CD4-positive, alpha-beta memory T cell (primary cell): ENCODE measurements at regions not wholly inside any gene's neighbourhood (a gene's known extent, or its start where the extent isn't known, plus 50 kb on each side); places are given as distances from the start of the nearest gene placed in this dataset.
A peak's percentile ranks its signal among the peaks of the same experiment; 100 is the strongest.

ENCODE experiments used
- CTCF ChIA-PET: fragments of 350-600 bp; sonication (Branson Sonifier 250); formaldehyde crosslinking; loops from one replicate; lab custom pipeline; 2021; ENCODE audit warnings: inconsistent platforms; ENCODE audit not compliant: partially characterized antibody; lab: Charles Lee
- POLR2A ChIA-PET: fragments of 350-600 bp; sonication (Branson Sonifier 250); formaldehyde crosslinking; loops from one replicate; lab custom pipeline; 2021; ENCODE audit not compliant: partially characterized antibody; lab: Charles Lee
- DNase-seq, 5 donors: peaks; one replicate each; pipeline versions ENCODE4 v3.0.0 to v3.0.0-alpha.2; 2020 to 2022; ENCODE audit warnings: mixed read lengths in 1 of 5
- H3K27ac ChIP-seq: one replicate; pipeline ENCODE4 v1.7.0; 2013; ENCODE audit warnings: low read depth, low read length
- H3K27me3 ChIP-seq: 2 replicates; pipeline ENCODE4 v1.7.0; 2013; ENCODE audit warnings: mild to moderate bottlenecking, low read length, moderate library complexity; ENCODE audit not compliant: insufficient read depth
- H3K36me3 ChIP-seq: 2 replicates; pipeline ENCODE4 v1.7.0; 2013; ENCODE audit warnings: mild to moderate bottlenecking, low read length, moderate library complexity; ENCODE audit not compliant: insufficient read depth
- H3K4me1 ChIP-seq: 2 replicates; pipeline ENCODE4 v1.7.0; 2013; ENCODE audit warnings: mild to moderate bottlenecking, low read length, moderate library complexity; ENCODE audit not compliant: insufficient read depth
- H3K4me3 ChIP-seq, 2 donors: one replicate each; pipeline ENCODE4 v1.7.0; 2013; ENCODE audit warnings: low read length in 2 of 2, mild to moderate bottlenecking in 1 of 2
- H3K9me3 ChIP-seq, 2 donors: one replicate each; pipeline ENCODE4 v1.7.0; 2013; ENCODE audit warnings: low read length in 2 of 2, control low read depth in 1 of 2; ENCODE audit not compliant: control insufficient read depth in 1 of 2
- H3K27ac Mint-ChIP-seq, 7 donors: one replicate each; pipeline ENCODE4 v1.8.0; 2020 to 2021; ENCODE audit warnings: mixed read lengths in 7 of 7, mild to moderate bottlenecking in 6 of 7, inconsistent platforms in 3 of 7, moderate library complexity in 3 of 7
- H3K27me3 Mint-ChIP-seq, 2 donors: one replicate each; pipeline ENCODE4 v1.8.0; 2020 to 2021; ENCODE audit warnings: mixed read lengths in 2 of 2
- H3K36me3 Mint-ChIP-seq, 2 donors: one replicate each; pipeline ENCODE4 v1.8.0; 2020 to 2021; ENCODE audit warnings: mixed read lengths in 2 of 2, inconsistent platforms in 1 of 2, mild to moderate bottlenecking in 1 of 2
- H3K4me1 Mint-ChIP-seq, 4 donors: one replicate each; pipeline ENCODE4 v1.8.0; 2020 to 2021; ENCODE audit warnings: mixed read lengths in 4 of 4, mild to moderate bottlenecking in 1 of 4
- H3K4me3 Mint-ChIP-seq, 8 donors: one replicate each; pipeline ENCODE4 v1.8.0; 2020 to 2021; ENCODE audit warnings: mixed read lengths in 8 of 8, mild to moderate bottlenecking in 7 of 8, moderate library complexity in 6 of 8, inconsistent platforms in 3 of 8
- H3K9me3 Mint-ChIP-seq, 8 donors: one replicate each; pipeline ENCODE4 v1.8.0; 2020 to 2021; ENCODE audit warnings: mixed read lengths in 8 of 8, mild to moderate bottlenecking in 5 of 8, inconsistent platforms in 3 of 8, moderate library complexity in 1 of 8
- intact Hi-C: fragments of 100-400 bp; cut with micrococcal nuclease; formaldehyde crosslinking; loops from one replicate; pipeline ENCODE4 v1.15.1; 2023

DNA sequence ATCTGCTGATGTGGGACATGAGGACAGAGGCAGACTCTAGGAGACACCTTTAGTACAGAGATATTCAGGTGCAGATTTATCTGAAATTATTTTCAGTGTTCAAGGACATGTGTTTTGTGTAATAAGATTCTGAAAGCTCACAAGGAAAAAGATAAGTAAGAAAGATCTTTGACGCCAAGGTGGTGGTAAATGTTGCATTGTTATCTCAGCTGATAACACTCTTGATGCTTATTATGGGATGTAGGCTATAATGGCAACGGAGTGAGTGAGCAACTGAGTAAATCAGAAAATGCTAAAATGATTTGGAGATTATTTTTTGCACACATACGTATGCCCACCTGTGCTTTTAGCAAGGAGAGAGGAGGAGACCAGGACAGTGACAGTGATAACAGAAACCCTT, 510.9 kb downstream of the KLF12 start:
- H3K27me3 Mint-ChIP-seq: no peaks in the 10 kb centered on the region
- Histone ChIP-seq H3K27me3 (no peaks in the 10 kb centered on the region), H3K9me3 (no peaks in the 10 kb centered on the region), H3K36me3 (no peaks in the 10 kb centered on the region), H3K4me1 (peaks cover 52% of the 10 kb centered on the region), H3K4me3 (no peak overlapping the region), H3K27ac (no peak overlapping the region)
- peaks cover 35 to 61% (median 45%) of the 10 kb centered on the region in 4 donors for H3K4me1 Mint-ChIP-seq
- DNase-seq: no peak
- peak overlapping the region in 2 of 7 donors; percentile 6 to 57 for H3K27ac Mint-ChIP-seq
- no peaks in the 10 kb centered on the region for H3K36me3 Mint-ChIP-seq
- peaks cover 0 to 2% (median 0%) of the 10 kb centered on the region in 8 donors for H3K9me3 Mint-ChIP-seq
- H3K4me3 Mint-ChIP-seq: peak overlapping the region in 4 of 8 donors; percentile 2 to 29 (median 15)
- intact Hi-C loops: no loop called here
- ChIA-PET CTCF (no interaction called here), POLR2A (no interaction called here)

- Mint-ChIP-seq H3K4me3 (peak overlapping the region in 7 of 8 donors; percentile 8 to 71 (median 63)), H3K27ac (peak overlapping the region in 6 of 7 donors; percentile 3 to 64 (median 34)), H3K27me3 (no peaks in the 10 kb centered on the region), H3K4me1 (peaks cover 35 to 61% (median 45%) of the 10 kb centered on the region in 4 donors), H3K36me3 (no peaks in the 10 kb centered on the region), H3K9me3 (peaks cover 0 to 2% (median 0%) of the 10 kb centered on the region in 8 donors)
- Histone ChIP-seq H3K27ac (no peak overlapping the region), H3K4me1 (peaks cover 52% of the 10 kb centered on the region), H3K4me3 (no peak overlapping the region), H3K36me3 (no peaks in the 10 kb centered on the region), H3K27me3 (no peaks in the 10 kb centered on the region), H3K9me3 (no peaks in the 10 kb centered on the region)
- CTCF ChIA-PET: no interaction called here
- POLR2A ChIA-PET: no interaction called here
- DNase-seq: no peak
- intact Hi-C loops: no loop called here
Measured at GRCh38 chr13:73622381-73622780, 511.8 kb downstream of the KLF12 start.

GRCh38 chr13:73618275-73618865, 515.8 kb downstream of the KLF12 start:
- Histone ChIP-seq H3K27me3 (no peaks in the 10 kb centered on the region), H3K4me1 (peaks cover 19% of the 10 kb centered on the region), H3K9me3 (no peaks in the 10 kb centered on the region), H3K27ac (no peak overlapping the region), H3K36me3 (no peaks in the 10 kb centered on the region), H3K4me3 (no peak overlapping the region)
- Mint-ChIP-seq H3K9me3 (peaks cover 0 to 2% (median 0%) of the 10 kb centered on the region in 8 donors), H3K4me3 (no peak overlapping the region), H3K27me3 (no peaks in the 10 kb centered on the region), H3K27ac (no peak overlapping the region), H3K36me3 (no peaks in the 10 kb centered on the region), H3K4me1 (peaks cover 16 to 24% (median 17%) of the 10 kb centered on the region in 4 donors)
- intact Hi-C loops: no loop called here
- ChIA-PET POLR2A (no interaction called here), CTCF (no interaction called here)
- no peak for DNase-seq

- Histone ChIP-seq H3K4me1 (peaks cover 4% of the 10 kb centered on the region), H3K9me3 (no peaks in the 10 kb centered on the region), H3K36me3 (no peaks in the 10 kb centered on the region), H3K27ac (no peak overlapping the region), H3K4me3 (no peak overlapping the region), H3K27me3 (no peaks in the 10 kb centered on the region)
- intact Hi-C loops: no loop called here
- H3K27me3 Mint-ChIP-seq: no peaks in the 10 kb centered on the region
- H3K9me3 Mint-ChIP-seq: peaks cover 0 to 3% (median 0%) of the 10 kb centered on the region in 8 donors
- no peak overlapping the region for H3K4me3 Mint-ChIP-seq
- ChIA-PET CTCF (interaction anchor here (0.9 kb wide), 1 partner anchor 13 kb away, joined by 3 read pairs; no protein-coding TSS in a partner anchor), POLR2A (interaction anchor here (0.6 kb wide), 1 partner anchor 29 kb away, joined by 3 read pairs; no protein-coding TSS in a partner anchor)
- no peak for DNase-seq
- peaks cover 4 to 11% (median 5%) of the 10 kb centered on the region in 4 donors for H3K4me1 Mint-ChIP-seq
- H3K36me3 Mint-ChIP-seq: no peaks in the 10 kb centered on the region
- no peak overlapping the region for H3K27ac Mint-ChIP-seq
Measured at GRCh38 chr13:73616861-73617260, 517.3 kb downstream of the KLF12 start.

GRCh38 chr13:73610799-73611592, 523.2 kb downstream of the KLF12 start:
- CTCF ChIA-PET: no interaction called here
- no peaks in the 10 kb centered on the region for H3K9me3 ChIP-seq
- no peak overlapping the region for H3K4me3 Mint-ChIP-seq
- H3K9me3 Mint-ChIP-seq: peaks cover 0 to 3% (median 0%) of the 10 kb centered on the region in 8 donors
- no peaks in the 10 kb centered on the region for H3K27me3 ChIP-seq
- POLR2A ChIA-PET: no interaction called here
- no peaks in the 10 kb centered on the region for H3K36me3 Mint-ChIP-seq
- no peak overlapping the region for H3K27ac Mint-ChIP-seq
- intact Hi-C loops: no loop called here
- no peak for DNase-seq
- H3K4me1 ChIP-seq: no peaks in the 10 kb centered on the region
- H3K36me3 ChIP-seq: no peaks in the 10 kb centered on the region
- no peak overlapping the region for H3K4me3 ChIP-seq
- peaks cover 0 to 4% (median 2%) of the 10 kb centered on the region in 4 donors for H3K4me1 Mint-ChIP-seq
- no peaks in the 10 kb centered on the region for H3K27me3 Mint-ChIP-seq
- H3K27ac ChIP-seq: no peak overlapping the region

- ChIA-PET CTCF (interaction anchor here (2.3 kb wide), 1 partner anchor 9 kb away, joined by 4 read pairs; no protein-coding TSS in a partner anchor), POLR2A (no interaction called here)
- H3K4me1 ChIP-seq: no peaks in the 10 kb centered on the region
- Mint-ChIP-seq H3K4me3 (no peak overlapping the region), H3K36me3 (no peaks in the 10 kb centered on the region), H3K27me3 (no peaks in the 10 kb centered on the region), H3K4me1 (peaks cover 0 to 4% (median 2%) of the 10 kb centered on the region in 4 donors), H3K9me3 (peaks cover 0 to 7% (median 4%) of the 10 kb centered on the region in 8 donors), H3K27ac (no peak overlapping the region)
- no peak for DNase-seq
- H3K27ac ChIP-seq: no peak overlapping the region
- H3K27me3 ChIP-seq: no peaks in the 10 kb centered on the region
- H3K36me3 ChIP-seq: no peaks in the 10 kb centered on the region
- intact Hi-C loops: no loop called here
- no peak overlapping the region for H3K4me3 ChIP-seq
- no peaks in the 10 kb centered on the region for H3K9me3 ChIP-seq
Measured at GRCh38 chr13:73608711-73609485, 525.3 kb downstream of the KLF12 start.

- ChIA-PET CTCF (interaction anchor here (2.3 kb wide), 1 partner anchor 8 kb away, joined by 4 read pairs; no protein-coding TSS in a partner anchor), POLR2A (no interaction called here)
- H3K27ac Mint-ChIP-seq: no peak overlapping the region
- Histone ChIP-seq H3K36me3 (no peaks in the 10 kb centered on the region), H3K9me3 (no peaks in the 10 kb centered on the region), H3K4me3 (no peak overlapping the region), H3K27me3 (no peaks in the 10 kb centered on the region), H3K4me1 (no peaks in the 10 kb centered on the region), H3K27ac (no peak overlapping the region)
- no peaks in the 10 kb centered on the region for H3K27me3 Mint-ChIP-seq
- no peaks in the 10 kb centered on the region for H3K36me3 Mint-ChIP-seq
- intact Hi-C loops: no loop called here
- no peak overlapping the region for H3K4me3 Mint-ChIP-seq
- DNase-seq: no peak
- peaks cover 0 to 4% (median 2%) of the 10 kb centered on the region in 4 donors for H3K4me1 Mint-ChIP-seq
- H3K9me3 Mint-ChIP-seq: peaks cover 0 to 8% (median 4%) of the 10 kb centered on the region in 8 donors
Measured at GRCh38 chr13:73608157-73608516, 526.1 kb downstream of the KLF12 start.
